Hematopoietic multipotent progenitor cell (in vitro differentiated cells): ENCODE measurements at regions not wholly inside any gene's neighbourhood (a gene's known extent, or its start where the extent isn't known, plus 50 kb on each side); places are given as distances from the start of the nearest gene placed in this dataset. TPM values are rescaled to one million over a fixed set of nuclear protein-coding genes. Genes with fewer than 3 reads are reported as not detected.
"Not testable (repeated sequence)": the region's sequence is repeated elsewhere in the genome, so short reads cannot be mapped to it uniquely, and the experiment has no call there.

Source experiments
- DNase-seq, 3 donors: peaks; one replicate each; pipeline ENCODE4 v3.0.0-alpha.2; 2011 to 2015; ENCODE audit warnings: low read depth in 2 of 3, low spot score in 2 of 3
- small RNA-seq: library from RNA; depleted of rRNA; stranded (forward); fragments of <200 nt; gene quantifications from one replicate; pipeline ENCODE3, GENCODE V24; 2012

- DNase-seq = no peak
These were observed 217.6 kb downstream of the POTED start for GRCh38 chr21:13827201-13827600.

DNA sequence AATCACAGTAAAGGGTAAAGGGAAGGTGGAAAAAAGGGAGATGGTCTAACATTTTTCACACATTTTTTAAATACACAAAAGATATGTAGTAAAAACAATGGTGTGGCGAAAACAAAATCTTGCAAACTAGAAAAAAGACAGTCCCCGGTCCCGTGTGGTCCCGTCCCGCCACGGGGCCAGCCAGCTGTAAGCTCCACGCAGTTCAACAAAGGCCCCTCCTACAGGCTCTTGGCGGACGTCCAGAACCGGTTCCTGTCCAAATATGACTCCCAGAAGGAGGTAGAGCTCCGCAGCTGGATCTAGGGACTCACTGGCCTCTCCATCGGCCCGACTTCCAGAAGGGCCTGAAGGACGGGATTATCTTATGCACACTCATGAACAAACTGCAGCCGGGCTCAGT is 216.9 kb downstream of the POTED start:
- not testable (repeated sequence) for DNase-seq

DNA sequence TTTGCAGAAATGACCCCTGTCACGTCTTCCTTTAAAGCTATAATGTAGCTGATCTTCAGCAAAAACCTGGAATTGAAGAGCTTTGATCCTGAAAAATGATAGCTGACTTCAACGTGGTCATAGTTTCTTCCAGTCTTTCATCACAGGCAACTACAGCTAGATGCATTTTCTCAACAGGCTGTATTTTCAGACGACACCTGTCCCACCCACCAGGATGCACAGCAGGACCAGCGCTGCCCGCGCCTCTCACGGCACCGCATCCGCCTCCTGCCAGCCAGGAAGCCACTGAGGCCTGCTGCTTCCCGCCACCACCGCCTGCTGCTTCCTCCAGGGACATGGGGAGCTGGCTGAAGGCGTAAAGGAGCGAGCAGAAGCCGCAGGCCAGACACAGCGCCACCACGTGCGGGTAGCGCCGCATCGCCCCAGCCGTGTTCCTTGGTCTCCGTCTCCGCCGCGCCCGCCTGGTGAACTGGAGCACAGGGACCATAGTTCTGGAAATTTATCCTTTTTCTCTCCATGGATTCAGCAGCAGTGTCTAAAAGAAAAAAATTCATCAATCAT is 215.7 kb downstream of the POTED start:
- DNase-seq = peak in 1 of 3 donors; percentile 48

GRCh38 chr21:13820286-13820685 is 210.7 kb downstream of the POTED start:
- DNase-seq = not testable (repeated sequence)

DNA sequence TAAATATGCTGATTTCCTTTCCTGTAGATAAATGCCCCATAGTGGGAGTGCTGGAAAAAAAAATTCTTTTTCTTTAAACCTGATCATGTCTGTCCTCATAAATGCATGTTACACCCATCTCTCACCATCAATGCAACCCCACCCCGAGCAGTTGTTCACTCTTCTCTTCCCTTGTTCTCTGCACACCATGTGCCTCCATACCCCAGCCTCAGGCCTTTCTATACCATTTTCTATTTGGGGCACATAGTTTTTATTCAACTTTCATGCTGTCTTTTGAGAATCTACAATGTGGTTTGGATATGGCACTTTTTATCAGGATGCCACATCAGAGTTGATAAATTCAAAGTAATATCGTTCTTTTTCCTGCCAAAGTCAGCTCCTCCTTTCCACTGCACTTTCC is 202.6 kb downstream of the POTED start:
- not testable (repeated sequence) for DNase-seq

DNA sequence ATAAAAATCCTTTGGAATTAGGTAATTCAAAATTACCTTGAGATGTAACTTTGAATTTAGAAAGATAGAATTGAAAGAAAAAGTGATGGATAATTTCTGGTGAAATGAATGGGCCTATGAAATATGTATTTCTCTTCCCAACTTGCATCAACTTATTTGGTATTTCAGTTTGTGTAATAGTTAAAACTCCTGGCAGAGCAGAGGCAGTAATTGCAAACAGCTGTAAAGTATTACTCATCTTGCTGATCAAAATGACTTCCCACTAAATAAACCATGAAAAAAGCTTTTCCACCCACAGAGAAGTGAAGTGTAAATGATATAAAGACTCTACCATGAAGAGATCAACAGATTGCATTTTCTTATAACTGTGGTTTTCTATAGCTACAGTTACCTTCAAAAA is 201.0 kb downstream of the POTED start:
- DNase-seq = not testable (repeated sequence)

GRCh38 chr21:13806444-13806843 is 196.9 kb downstream of the POTED start:
- DNase-seq = not testable (repeated sequence)

- not testable (repeated sequence) for DNase-seq
These were observed 193.2 kb downstream of the POTED start for GRCh38 chr21:13802757-13803156.

Small RNA genes in the stretch of these regions (small RNA-seq; reads per million reads assigned to genes)
- gene RNU6-954P (not detected), gene ZNF114P1 (not detected)
